HEK293 (cell line): ENCODE measurements at regions not wholly inside any gene's neighbourhood (a gene's known extent, or its start where the extent isn't known, plus 50 kb on each side); places are given as distances from the start of the nearest gene placed in this dataset.

Source experiments
- CTCF ChIA-PET: fragments of 350-600 bp; formaldehyde crosslinking; extraction: SDS; loops from one replicate; lab custom pipeline; 2021; ENCODE audit warnings: antibody characterized with exemption; lab: Yijun Ruan, JAX
- POLR2A ChIA-PET: fragments of 300-600 bp; formaldehyde crosslinking; extraction: SDS; loops from one replicate; lab custom pipeline; 2020; ENCODE audit warnings: antibody characterized with exemption, inconsistent platforms; lab: Yijun Ruan, JAX
- H3K27ac ChIP-seq: fragments of 200-500 bp; sonication (Bioruptor generic); 2 replicates; pipeline ENCODE4 v1.5.1; 2014; ENCODE audit warnings: low read depth, low read length, control low read depth, inconsistent platforms; ENCODE audit errors: extremely low read depth
- H3K36me3 ChIP-seq, 2 experiments: fragments of 200-500 bp in 1 of 2; sonication (Bioruptor generic) in 1 of 2; 1 replicate in 1 of 2; 2 replicates in 1 of 2; pipeline ENCODE4 v1.5.1; 2014 to 2017; ENCODE audit warnings: inconsistent platforms in 2 of 2, low read length in 2 of 2; ENCODE audit not compliant: control insufficient read depth in 2 of 2, insufficient read depth in 1 of 2
- H3K4me1 ChIP-seq: fragments of 200-500 bp; sonication (Bioruptor generic); 2 replicates; pipeline ENCODE4 v1.5.1; 2014; ENCODE audit warnings: mild to moderate bottlenecking, low read length, inconsistent platforms; ENCODE audit not compliant: control insufficient read depth, insufficient read depth
- H3K4me3 ChIP-seq: 2 replicates; pipeline ENCODE4 v1.5.1; 2011; ENCODE audit warnings: low read depth, mild to moderate bottlenecking, control low read depth, low read length, moderate library complexity
- H3K9me3 ChIP-seq: fragments of 200-500 bp; sonication (Bioruptor generic); 2 replicates; pipeline ENCODE4 v1.5.1; 2014; ENCODE audit warnings: low read depth, low read length, inconsistent platforms; ENCODE audit not compliant: control insufficient read depth, insufficient read depth
- GLI2 ChIP-seq: fragments of 450-650 bp; formaldehyde crosslinking; IDR thresholded peaks from 2 replicates; pipeline ENCODE4; 2017; ENCODE audit warnings: missing biosample characterization, missing genetic modification characterization, low read depth, borderline replicate concordance
- IKZF3 ChIP-seq: fragments of 450-650 bp; IDR thresholded peaks from 2 replicates; pipeline ENCODE4 v1.5.0; 2018; ENCODE audit warnings: missing biosample characterization, mild to moderate bottlenecking, missing genetic modification characterization, moderate library complexity
- KLF17 ChIP-seq: fragments of 450-650 bp; formaldehyde crosslinking; IDR thresholded peaks from 2 replicates; pipeline ENCODE4 v1.5.1; 2016; ENCODE audit warnings: missing biosample characterization, missing genetic modification characterization
- SETDB1 ChIP-seq: IDR thresholded peaks from one replicate; pipeline ENCODE4 v1.6.1; 2017; ENCODE audit warnings: mild to moderate bottlenecking, low read length, moderate library complexity, mixed read lengths; ENCODE audit not compliant: insufficient read length
- TCF7L2 ChIP-seq: IDR thresholded peaks from 2 replicates; pipeline ENCODE4 v1.6.1; 2011; ENCODE audit warnings: low read depth, mild to moderate bottlenecking, inconsistent platforms, low read length, moderate library complexity, borderline replicate concordance
- ZBTB17 ChIP-seq: fragments of 450-650 bp; formaldehyde crosslinking; IDR thresholded peaks from 2 replicates; pipeline ENCODE4 v1.5.1; 2016; ENCODE audit warnings: missing biosample characterization, missing genetic modification characterization
- ZFP41 ChIP-seq: fragments of 450-650 bp; formaldehyde crosslinking; IDR thresholded peaks from 2 replicates; pipeline ENCODE4 v1.5.1; 2016; ENCODE audit warnings: missing biosample characterization, missing genetic modification characterization, borderline replicate concordance
- ZNF132 ChIP-seq: fragments of 450-650 bp; formaldehyde crosslinking; IDR thresholded peaks from 2 replicates; pipeline ENCODE4 v1.5.1; 2017; ENCODE audit warnings: missing biosample characterization, missing genetic modification characterization, borderline replicate concordance
- ZNF184 ChIP-seq: fragments of 450-650 bp; IDR thresholded peaks from 2 replicates; pipeline ENCODE4 v1.5.1; 2018; ENCODE audit warnings: missing biosample characterization, mild to moderate bottlenecking, missing genetic modification characterization
- ZNF214 ChIP-seq: fragments of 450-650 bp; formaldehyde crosslinking; IDR thresholded peaks from 2 replicates; pipeline ENCODE4 v1.5.1; 2017; ENCODE audit warnings: missing biosample characterization, mild to moderate bottlenecking, missing genetic modification characterization, borderline replicate concordance
- ZNF221 ChIP-seq: fragments of 450-650 bp; formaldehyde crosslinking; IDR thresholded peaks from 2 replicates; pipeline ENCODE4 v1.5.1; 2017; ENCODE audit warnings: missing biosample characterization, missing genetic modification characterization, borderline replicate concordance
- ZNF350 ChIP-seq: fragments of 450-650 bp; formaldehyde crosslinking; IDR thresholded peaks from 2 replicates; pipeline ENCODE4 v1.5.0; 2017; ENCODE audit warnings: missing biosample characterization, mild to moderate bottlenecking, missing genetic modification characterization
- ZNF391 ChIP-seq: fragments of 450-650 bp; formaldehyde crosslinking; IDR thresholded peaks from 2 replicates; pipeline ENCODE4 v1.5.1; 2016; ENCODE audit warnings: low read depth, missing biosample characterization, missing genetic modification characterization, borderline replicate concordance
- ZNF433 ChIP-seq: fragments of 450-650 bp; formaldehyde crosslinking; IDR thresholded peaks from 2 replicates; pipeline ENCODE4 v1.5.1; 2016; ENCODE audit warnings: missing biosample characterization, missing genetic modification characterization, low read depth
- ZNF529 ChIP-seq: fragments of 450-650 bp; formaldehyde crosslinking; IDR thresholded peaks from 2 replicates; pipeline ENCODE4 v1.5.1; 2017; ENCODE audit warnings: missing genetic modification characterization, missing biosample characterization; ENCODE audit not compliant: insufficient replicate concordance
- ZNF530 ChIP-seq: fragments of 450-650 bp; formaldehyde crosslinking; IDR thresholded peaks from 2 replicates; pipeline ENCODE4 v1.5.1; 2016; ENCODE audit warnings: low read depth, missing biosample characterization, missing genetic modification characterization
- ZNF549 ChIP-seq: fragments of 450-650 bp; IDR thresholded peaks from 2 replicates; pipeline ENCODE4 v1.5.1; 2018; ENCODE audit warnings: missing biosample characterization, missing genetic modification characterization, mild to moderate bottlenecking, inconsistent platforms, moderate library complexity
- ZNF580 ChIP-seq: fragments of 450-650 bp; formaldehyde crosslinking; IDR thresholded peaks from 2 replicates; pipeline ENCODE4 v1.5.1; 2016; ENCODE audit warnings: missing biosample characterization, missing genetic modification characterization
- ZNF596 ChIP-seq: fragments of 450-650 bp; IDR thresholded peaks from 2 replicates; pipeline ENCODE4 v1.5.0; 2018; ENCODE audit warnings: missing biosample characterization, mild to moderate bottlenecking, missing genetic modification characterization, moderate library complexity
- ZNF677 ChIP-seq: fragments of 450-650 bp; IDR thresholded peaks from 2 replicates; pipeline ENCODE4 v1.5.0; 2018; ENCODE audit warnings: missing biosample characterization, mild to moderate bottlenecking, missing genetic modification characterization, moderate library complexity
- ZNF837 ChIP-seq: fragments of 450-650 bp; formaldehyde crosslinking; IDR thresholded peaks from 2 replicates; pipeline ENCODE4 v1.5.1; 2016; ENCODE audit warnings: missing biosample characterization, missing genetic modification characterization
- ZNF843 ChIP-seq: fragments of 450-650 bp; formaldehyde crosslinking; IDR thresholded peaks from 2 replicates; pipeline ENCODE4 v1.5.1; 2016; ENCODE audit warnings: missing biosample characterization, missing genetic modification characterization
- ZXDB ChIP-seq: fragments of 450-650 bp; formaldehyde crosslinking; IDR thresholded peaks from 2 replicates; pipeline ENCODE4 v1.5.1; 2016; ENCODE audit warnings: missing biosample characterization, missing genetic modification characterization
- TF ChIP-seq, protein P1 (sequence below): fragments of 450-650 bp; formaldehyde crosslinking; IDR thresholded peaks from 2 replicates; pipeline ENCODE4 v1.5.1; 2016; ENCODE audit warnings: missing biosample characterization, missing genetic modification characterization
- TF ChIP-seq, protein P2 (sequence below): fragments of 450-650 bp; formaldehyde crosslinking; IDR thresholded peaks from 2 replicates; pipeline ENCODE4 v1.5.1; 2016; ENCODE audit warnings: missing biosample characterization, missing genetic modification characterization

DNA sequence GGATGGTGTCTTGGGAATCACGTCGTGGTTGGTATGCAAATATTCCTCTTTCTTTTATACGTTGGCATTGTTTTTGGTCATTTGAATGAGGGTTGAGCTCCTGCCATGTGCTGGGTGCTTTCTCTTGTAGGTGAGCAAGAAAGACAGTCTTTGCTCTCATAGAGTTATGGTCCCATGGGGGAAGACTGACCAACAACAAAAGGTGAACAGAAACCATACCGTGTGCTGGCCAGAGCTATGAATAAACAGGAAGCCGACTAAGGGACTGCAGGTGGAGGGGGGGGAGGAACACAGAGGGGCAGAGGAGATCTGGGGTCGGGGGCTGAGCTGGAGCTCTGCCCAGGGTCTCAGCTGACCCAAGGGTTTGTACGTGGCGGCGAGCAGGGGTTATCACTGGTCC lies 245.3 kb downstream of the CTTN start:
- H3K27ac ChIP-seq = no peak overlapping the region
- H3K4me3 ChIP-seq = no peak overlapping the region
- POLR2A ChIA-PET = no interaction called here

DNA sequence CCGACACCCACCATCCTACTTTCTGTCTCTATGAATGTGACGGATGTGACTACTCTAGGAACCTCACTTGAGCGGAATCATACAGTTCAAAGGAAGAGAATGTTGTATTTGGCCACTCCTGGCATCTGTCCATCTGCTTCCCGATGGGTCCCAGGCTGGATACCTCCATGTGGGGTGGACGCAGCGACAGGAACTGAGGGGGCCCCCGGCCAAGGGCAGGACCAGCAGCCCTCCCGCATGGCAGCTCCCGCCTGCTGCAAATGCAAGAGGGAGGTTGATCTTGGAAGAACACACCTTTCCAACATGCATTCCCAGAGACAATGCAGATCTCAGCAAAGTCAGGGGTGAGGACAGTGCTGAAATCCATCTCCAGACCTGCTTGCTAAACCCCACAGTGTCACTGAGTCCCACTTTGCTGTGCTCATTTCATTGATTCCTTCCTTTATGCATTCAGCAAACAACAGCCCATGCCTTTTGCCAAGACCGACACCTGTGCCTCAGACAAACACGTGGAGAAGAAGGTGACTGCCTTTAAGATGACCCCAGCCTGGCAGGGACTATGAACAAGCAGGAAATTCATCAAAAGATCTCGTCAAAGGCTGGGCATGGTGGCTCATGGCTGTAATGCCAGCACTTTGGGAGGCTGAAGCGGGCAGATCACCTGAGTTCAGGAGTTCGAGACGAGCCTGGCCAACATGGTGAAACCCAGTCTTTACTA lies 246.2 kb downstream of the CTTN start:
- H3K27ac ChIP-seq = no peak overlapping the region
- TF ChIP-seq KLF17 (tag by site-specific recombination) (no peak), ZNF549 (tag by site-specific recombination) (no peak), ZNF529 (tag by site-specific recombination) (no peak), ZFP41 (tag by site-specific recombination) (no peak)
- H3K36me3 ChIP-seq = no peaks in the 10 kb centered on the region
- H3K9me3 ChIP-seq = no peaks in the 10 kb centered on the region
- ChIA-PET POLR2A (no interaction called here), CTCF (no interaction called here)
- no peak overlapping the region for H3K4me3 ChIP-seq
- no peaks in the 10 kb centered on the region for H3K4me1 ChIP-seq

More for the DNA sequence above, 245.3 kb downstream of the CTTN start:
- H3K36me3 ChIP-seq = no peaks in the 10 kb centered on the region
- no peaks in the 10 kb centered on the region for H3K9me3 ChIP-seq
- no peaks in the 10 kb centered on the region for H3K4me1 ChIP-seq
- TF ChIP-seq ZNF184 (tag by site-specific recombination) (no peak), TCF7L2 (no peak), ZNF132 (tag by site-specific recombination) (no peak), KLF17 (tag by site-specific recombination) (no peak), ZXDB (tag by site-specific recombination) (no peak), ZNF433 (tag by site-specific recombination) (no peak), IKZF3 (tag by site-specific recombination) (no peak), ZNF837 (no peak), ZNF350 (tag by site-specific recombination) (no peak), ZNF530 (no peak), GLI2 (no peak), ZNF214 (no peak), ZNF843 (tag by site-specific recombination) (no peak)
- TF ChIP-seq, all 188 proteins: peak for 0
- CTCF ChIA-PET = no interaction called here

GRCh38 chr11:70645537-70645936 lies 247.2 kb downstream of the CTTN start:
- Histone ChIP-seq H3K36me3 (no peaks in the 10 kb centered on the region), H3K4me1 (no peaks in the 10 kb centered on the region), H3K4me3 (no peak overlapping the region), H3K9me3 (no peaks in the 10 kb centered on the region), H3K27ac (no peak overlapping the region)
- ChIA-PET CTCF (no interaction called here), POLR2A (no interaction called here)
- TF ChIP-seq, protein P1, sequence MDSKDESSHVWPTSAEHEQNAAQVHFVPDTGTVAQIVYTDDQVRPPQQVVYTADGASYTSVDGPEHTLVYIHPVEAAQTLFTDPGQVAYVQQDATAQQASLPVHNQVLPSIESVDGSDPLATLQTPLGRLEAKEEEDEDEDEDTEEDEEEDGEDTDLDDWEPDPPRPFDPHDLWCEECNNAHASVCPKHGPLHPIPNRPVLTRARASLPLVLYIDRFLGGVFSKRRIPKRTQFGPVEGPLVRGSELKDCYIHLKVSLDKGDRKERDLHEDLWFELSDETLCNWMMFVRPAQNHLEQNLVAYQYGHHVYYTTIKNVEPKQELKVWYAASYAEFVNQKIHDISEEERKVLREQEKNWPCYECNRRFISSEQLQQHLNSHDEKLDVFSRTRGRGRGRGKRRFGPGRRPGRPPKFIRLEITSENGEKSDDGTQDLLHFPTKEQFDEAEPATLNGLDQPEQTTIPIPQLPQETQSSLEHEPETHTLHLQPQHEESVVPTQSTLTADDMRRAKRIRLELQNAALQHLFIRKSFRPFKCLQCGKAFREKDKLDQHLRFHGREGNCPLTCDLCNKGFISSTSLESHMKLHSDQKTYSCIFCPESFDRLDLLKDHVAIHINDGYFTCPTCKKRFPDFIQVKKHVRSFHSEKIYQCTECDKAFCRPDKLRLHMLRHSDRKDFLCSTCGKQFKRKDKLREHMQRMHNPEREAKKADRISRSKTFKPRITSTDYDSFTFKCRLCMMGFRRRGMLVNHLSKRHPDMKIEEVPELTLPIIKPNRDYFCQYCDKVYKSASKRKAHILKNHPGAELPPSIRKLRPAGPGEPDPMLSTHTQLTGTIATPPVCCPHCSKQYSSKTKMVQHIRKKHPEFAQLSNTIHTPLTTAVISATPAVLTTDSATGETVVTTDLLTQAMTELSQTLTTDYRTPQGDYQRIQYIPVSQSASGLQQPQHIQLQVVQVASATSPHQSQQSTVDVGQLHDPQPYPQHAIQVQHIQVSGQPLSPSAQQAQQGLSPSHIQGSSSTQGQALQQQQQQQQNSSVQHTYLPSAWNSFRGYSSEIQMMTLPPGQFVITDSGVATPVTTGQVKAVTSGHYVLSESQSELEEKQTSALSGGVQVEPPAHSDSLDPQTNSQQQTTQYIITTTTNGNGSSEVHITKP (tag by site-specific recombination) = no peak
- TF ChIP-seq, protein P2, sequence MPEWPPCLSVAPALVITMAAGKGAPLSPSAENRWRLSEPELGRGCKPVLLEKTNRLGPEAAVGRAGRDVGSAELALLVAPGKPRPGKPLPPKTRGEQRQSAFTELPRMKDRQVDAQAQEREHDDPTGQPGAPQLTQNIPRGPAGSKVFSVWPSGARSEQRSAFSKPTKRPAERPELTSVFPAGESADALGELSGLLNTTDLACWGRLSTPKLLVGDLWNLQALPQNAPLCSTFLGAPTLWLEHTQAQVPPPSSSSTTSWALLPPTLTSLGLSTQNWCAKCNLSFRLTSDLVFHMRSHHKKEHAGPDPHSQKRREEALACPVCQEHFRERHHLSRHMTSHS = no peak
- TF ChIP-seq SETDB1 (no peak), ZXDB (tag by site-specific recombination) (no peak), ZNF580 (no peak), ZNF221 (no peak), ZNF677 (no peak), ZBTB17 (no peak), ZNF596 (tag by site-specific recombination) (no peak), ZNF391 (no peak)
